Esophagus squamous epithelium (tissue), 4 donors: ENCODE measurements at regions not wholly inside any gene's neighbourhood (a gene's known extent, or its start where the extent isn't known, plus 50 kb on each side); places are given as distances from the start of the nearest gene placed in this dataset.

Source experiments
- POLR2A ChIP-seq, 4 donors: fragments of 450-650 bp; IDR thresholded peaks; one replicate each; pipeline ENCODE4 v1.6.1; 2017; ENCODE audit warnings: antibody characterized with exemption in 4 of 4, mild to moderate bottlenecking in 4 of 4, moderate library complexity in 3 of 4
- TF ChIP-seq, protein P1 (sequence below), 6 experiments: fragments of 450-650 bp in 4 of 6; fragments of 200-600 bp in 2 of 6; sonication (generic) in 2 of 6; IDR thresholded peaks; one replicate each; pipeline ENCODE4 v1.5.1; 2016 to 2019; ENCODE audit warnings: antibody characterized with exemption in 6 of 6, mild to moderate bottlenecking in 4 of 6, moderate library complexity in 4 of 6

DNA sequence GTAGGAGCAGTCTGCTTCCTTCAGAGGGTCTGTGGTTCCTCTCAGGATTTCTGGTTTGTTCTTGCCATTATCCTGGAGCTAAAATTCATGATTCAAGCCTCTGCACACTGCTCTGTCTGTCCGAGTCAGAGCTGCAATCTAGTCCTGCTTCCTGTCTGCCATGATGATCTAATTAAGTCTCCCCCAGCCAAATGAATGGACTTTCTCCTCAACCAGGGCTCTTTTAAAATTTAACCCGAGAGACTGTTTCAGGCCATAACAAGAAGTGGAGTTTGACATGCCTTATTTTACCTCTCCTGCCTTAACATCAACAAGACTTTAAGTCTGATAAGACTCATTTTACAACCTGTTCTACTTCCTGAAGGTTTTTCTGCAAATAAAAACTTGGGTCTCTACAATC, 1009.6 kb upstream of the DDX18 start:
- TF ChIP-seq, protein P1, sequence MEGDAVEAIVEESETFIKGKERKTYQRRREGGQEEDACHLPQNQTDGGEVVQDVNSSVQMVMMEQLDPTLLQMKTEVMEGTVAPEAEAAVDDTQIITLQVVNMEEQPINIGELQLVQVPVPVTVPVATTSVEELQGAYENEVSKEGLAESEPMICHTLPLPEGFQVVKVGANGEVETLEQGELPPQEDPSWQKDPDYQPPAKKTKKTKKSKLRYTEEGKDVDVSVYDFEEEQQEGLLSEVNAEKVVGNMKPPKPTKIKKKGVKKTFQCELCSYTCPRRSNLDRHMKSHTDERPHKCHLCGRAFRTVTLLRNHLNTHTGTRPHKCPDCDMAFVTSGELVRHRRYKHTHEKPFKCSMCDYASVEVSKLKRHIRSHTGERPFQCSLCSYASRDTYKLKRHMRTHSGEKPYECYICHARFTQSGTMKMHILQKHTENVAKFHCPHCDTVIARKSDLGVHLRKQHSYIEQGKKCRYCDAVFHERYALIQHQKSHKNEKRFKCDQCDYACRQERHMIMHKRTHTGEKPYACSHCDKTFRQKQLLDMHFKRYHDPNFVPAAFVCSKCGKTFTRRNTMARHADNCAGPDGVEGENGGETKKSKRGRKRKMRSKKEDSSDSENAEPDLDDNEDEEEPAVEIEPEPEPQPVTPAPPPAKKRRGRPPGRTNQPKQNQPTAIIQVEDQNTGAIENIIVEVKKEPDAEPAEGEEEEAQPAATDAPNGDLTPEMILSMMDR (IDR thresholded peaks at IDR 0.05), result no peak
- TF ChIP-seq POLR2A (IDR thresholded peaks at IDR 0.05), result no peak
